HG02588 (cell line): ENCODE measurements at regions not wholly inside any gene's neighbourhood (a gene's known extent, or its start where the extent isn't known, plus 50 kb on each side); places are given as distances from the start of the nearest gene placed in this dataset.

ENCODE experiments used
- ATAC-seq: cut with Tn5 transposase; IDR thresholded peaks from one replicate; pipeline ENCODE4 v1.9.1; 2021; ENCODE audit warnings: mild to moderate bottlenecking, moderate library complexity; ENCODE audit not compliant: unreplicated experiment

DNA sequence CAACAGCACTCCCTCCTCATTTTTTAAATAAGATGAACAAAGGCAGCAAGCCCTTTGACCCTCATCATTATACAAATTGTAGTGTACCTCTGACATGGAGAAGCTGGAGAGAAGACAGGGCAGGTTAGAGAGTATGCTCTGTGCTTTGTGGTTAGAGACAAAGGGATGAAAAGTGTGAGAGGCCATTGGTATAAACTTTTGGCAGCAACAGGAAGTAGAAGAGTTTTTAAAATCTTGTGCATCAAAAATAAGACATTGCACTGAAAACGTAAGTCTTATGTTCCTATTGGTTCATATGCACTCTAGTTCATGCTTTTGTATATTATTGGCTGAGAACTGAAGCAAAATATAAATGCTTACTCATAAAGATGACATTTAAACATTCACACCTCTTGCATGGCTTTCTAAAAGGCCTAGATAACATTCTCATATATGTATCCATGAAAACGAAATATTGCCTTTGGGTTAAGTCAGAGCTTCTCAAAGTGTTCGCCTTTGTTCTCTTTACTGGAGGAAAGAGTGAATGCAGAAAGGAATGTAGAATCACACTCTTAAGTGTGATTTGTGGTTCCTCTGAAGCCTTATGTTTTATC is 158.0 kb downstream of the PALM2AKAP2 start:
- ATAC-seq, result no peak

DNA sequence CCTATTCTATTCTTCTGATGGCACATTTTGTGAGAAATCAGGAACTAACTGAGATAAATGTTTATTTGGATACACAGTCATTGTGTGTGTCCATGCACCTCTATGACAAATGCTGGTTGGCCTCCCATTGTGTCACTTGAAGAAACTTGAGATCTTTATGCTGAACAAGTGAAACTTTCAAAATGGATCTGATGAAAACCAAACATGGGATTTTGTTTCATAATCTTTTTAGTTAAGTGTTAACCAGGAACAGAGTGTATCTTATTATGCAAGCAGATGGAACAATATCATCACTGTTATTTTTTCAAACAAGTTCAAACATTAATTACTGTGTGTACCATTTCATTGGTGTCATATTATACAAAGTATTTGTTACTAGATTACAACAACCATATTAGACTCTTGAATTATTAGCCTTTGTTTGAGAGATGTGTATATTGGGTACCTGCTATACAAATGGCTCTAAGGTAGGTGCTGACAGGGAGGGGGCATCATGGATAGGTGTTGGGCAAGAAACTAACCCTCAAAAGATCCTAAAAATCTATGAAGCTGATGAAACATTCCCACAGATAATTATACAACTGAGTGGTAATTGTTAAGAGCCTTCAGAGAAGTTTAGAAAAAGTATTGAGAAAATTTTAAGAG is 159.8 kb downstream of the PALM2AKAP2 start:
- no peak for ATAC-seq

DNA sequence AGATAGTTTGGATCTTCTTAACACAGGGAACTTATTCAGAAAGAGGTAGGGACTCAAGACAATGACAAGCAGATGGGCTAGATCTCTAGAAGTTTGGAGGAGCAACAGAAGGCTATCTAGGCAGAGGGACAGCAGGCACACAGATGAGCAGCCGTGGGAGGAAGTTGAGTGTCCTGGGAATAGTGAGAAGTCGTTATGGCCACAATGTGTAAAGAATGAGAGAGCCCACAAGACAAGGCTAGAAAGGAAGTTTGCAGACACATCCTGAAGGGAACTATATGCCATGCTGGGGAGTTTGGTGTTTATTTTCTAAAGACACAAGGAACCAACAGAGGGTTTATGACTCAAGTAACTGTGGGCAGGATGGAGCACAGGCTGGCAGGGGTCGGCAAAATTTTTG is 160.6 kb downstream of the PALM2AKAP2 start:
- ATAC-seq, result no peak

DNA sequence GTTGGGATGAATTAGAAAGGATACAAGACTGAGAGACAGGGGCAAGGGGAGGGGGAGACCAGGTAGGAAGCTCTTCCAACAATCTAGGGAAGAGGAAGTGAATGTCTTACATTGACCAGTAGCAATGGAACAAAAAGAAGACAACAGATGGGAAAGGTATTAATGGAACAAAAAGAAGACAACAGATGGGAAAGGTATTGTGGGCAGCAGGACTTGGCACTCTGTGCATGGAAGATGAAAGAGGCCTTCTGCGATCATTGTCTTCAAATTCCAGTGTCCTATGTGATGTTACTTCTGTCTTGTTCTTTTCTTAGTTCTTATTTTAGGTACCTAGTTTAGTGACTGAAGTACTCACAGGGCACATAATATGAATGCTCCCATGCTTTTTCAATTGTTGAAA is 161.8 kb downstream of the PALM2AKAP2 start:
- no peak for ATAC-seq

GRCh38 chr9:109945573-109945972 is 165.6 kb downstream of the PALM2AKAP2 start:
- no peak for ATAC-seq

DNA sequence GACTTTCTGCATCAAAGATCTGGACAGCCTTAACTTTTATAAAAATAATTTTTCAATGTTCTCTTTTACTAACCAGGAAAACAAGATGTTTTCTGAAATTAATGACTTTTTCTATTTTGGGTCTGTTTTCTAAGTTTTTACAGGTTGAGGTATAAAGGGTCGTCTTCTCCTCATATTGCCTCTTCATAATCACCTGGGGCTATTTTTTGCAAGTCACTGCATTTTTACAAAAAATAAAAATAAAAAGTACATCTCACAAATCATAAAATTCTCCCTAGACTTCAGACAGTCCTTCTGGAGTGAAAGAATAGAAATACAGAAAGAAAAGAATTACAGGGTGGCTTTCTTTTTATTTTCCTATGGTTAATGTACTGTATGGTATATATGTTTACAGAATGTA is 168.5 kb downstream of the PALM2AKAP2 start:
- ATAC-seq, result no peak

GRCh38 chr9:109950710-109951443 is 170.9 kb downstream of the PALM2AKAP2 start:
- ATAC-seq, result peak; percentile 76

DNA sequence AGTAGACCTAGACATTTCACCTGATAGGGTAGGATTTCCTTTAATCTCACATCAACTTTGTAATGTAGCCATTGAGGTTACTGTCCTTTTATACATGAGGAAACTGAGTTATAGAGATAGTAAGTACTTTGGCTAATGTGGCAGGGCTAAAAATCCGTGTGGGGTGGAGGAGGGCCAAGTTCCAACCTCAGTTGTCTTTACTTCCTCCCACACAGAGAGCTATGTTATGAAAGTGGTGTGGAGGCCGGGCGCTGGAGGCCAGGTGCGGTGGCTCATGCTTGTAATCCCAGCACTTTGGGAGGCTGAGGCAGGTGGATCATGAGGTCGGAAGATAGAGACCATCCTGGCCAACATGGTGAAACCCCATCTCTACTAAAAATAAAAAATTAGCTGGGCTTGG is 173.3 kb downstream of the PALM2AKAP2 start:
- ATAC-seq, result no peak

DNA sequence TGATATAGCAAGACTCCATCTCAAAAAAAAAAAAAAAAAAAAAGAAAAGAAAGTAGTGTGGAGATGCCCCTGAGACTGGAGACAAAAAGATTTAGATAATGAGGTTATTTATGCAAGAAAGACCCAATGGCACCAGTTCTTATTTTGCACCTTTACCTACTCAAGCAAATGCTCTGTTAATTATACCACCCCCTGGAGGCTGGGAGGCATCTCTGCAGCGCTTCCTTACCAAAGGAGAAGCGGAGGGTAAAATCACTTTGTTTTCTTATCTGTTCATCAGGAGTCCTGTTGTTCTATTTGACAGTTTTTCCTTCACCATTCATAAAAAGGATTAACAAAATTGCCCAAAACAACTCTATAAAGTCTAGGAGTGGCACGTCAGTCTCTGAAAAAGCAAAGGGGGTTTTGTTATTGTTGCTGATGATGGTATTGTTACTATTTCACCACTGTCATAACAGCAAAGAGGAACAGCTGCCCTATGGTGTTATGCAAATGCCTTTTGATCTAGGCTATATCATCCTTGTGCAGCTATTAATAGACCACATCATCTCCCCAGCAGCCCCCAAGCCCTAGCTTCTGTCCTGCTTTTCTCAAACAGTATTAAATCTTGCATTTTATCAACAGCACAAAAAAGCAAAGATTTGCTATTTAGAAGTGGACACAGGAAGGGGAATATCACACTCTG is 174.0 kb downstream of the PALM2AKAP2 start:
- no peak for ATAC-seq

GRCh38 chr9:109956717-109957440 is 176.9 kb downstream of the PALM2AKAP2 start:
- no peak for ATAC-seq

- ATAC-seq, result no peak
Measured at GRCh38 chr9:109959679-109960078, 179.7 kb downstream of the PALM2AKAP2 start.

- ATAC-seq, result no peak
Measured at GRCh38 chr9:109961626-109962025, 181.6 kb downstream of the PALM2AKAP2 start.

DNA sequence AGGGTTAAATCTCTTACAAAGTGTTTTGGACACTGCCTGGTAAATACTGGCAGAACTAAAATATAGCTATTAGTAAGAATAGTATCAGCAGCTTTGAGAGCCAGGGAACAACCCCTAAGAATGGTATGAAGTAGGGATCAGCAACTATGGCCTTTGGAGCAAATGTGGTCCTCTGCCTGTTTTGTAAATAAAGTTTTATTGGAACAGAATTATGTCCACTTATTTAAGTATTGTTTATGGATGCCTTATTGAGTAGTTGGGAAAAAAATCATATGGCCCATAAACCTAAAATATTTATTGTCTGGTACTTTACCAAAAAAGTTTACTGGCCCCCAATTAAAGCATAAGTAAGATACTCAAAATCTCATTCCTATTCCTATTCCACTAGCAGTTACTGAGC is 182.2 kb downstream of the PALM2AKAP2 start:
- no peak for ATAC-seq

- no peak for ATAC-seq
Measured at GRCh38 chr9:109963079-109963478, 183.1 kb downstream of the PALM2AKAP2 start.

DNA sequence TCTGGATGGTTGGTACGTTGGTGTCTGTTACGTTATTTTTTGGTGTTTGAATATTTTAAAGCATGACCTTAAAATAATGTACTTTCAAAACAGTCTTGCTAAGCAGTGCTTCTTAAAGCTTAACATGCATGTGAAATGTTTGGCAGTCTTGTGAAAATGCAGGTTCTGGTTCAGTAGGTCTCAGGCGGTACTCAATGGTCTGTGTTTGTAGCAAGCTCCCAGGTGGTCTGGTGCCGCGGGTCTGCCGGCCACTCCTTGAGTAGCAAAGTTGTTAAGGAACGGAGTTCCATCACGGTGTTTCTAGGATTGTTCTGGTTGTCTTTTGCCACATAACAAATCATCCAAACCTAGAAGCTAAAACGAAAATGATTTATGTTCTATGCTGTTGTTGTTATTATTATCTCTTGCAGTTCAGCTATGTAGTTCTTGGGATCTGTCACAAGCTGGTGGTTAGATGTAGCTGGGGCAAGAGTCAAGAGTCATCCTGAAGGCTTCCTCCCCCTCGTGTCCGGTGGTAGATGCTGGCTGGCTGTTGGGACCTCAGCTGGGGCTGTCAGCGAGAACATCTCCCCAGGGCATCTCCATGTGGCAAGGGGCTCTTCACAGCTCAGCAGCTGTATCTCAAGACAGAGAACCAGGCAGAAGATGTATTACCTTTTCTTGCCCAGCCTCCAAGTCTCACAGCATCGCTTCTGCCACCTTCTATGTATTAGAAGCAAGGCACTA is 186.8 kb downstream of the PALM2AKAP2 start:
- ATAC-seq, result no peak

GRCh38 chr9:109967651-109968642 is 187.9 kb downstream of the PALM2AKAP2 start:
- peak; percentile 47 for ATAC-seq

- ATAC-seq, result no peak
Measured at GRCh38 chr9:109969011-109969410, 189.0 kb downstream of the PALM2AKAP2 start.

DNA sequence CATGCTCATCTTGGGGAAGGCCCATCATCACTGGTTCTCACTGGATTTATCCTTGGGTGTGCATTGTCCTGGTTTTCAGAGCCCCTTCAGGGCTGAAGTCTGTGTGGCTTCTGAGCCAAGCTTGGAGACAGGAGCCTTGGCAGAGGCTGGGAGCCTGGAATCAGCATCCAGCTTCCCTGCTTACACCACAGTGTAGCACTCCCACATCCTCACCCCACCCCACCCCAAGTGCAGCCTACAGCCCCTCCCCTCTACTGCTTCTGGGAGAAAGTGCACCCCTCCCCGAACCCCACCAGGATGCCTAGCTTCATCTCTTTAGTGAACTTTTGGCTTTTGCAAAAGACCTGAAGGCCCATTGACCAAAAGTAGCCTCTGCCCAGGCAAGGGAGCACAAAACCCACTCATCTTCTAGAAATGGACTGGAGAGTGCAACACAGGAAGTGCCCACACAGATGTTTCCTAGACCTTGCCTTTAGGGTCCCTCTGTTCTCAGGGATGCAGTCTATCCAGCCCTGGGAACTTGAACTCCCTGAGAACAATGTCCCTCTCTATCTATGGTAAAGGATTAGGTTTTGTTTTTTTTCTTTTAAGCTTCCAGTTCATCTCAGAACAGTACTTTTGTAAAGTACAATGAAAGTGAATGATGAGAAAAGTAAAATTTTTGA is 189.7 kb downstream of the PALM2AKAP2 start:
- ATAC-seq, result no peak

GRCh38 chr9:109971226-109971625 is 191.2 kb downstream of the PALM2AKAP2 start:
- no peak for ATAC-seq
